Retinal pigment epithelial cell (primary cell): ENCODE measurements at regions not wholly inside any gene's neighbourhood (a gene's known extent, or its start where the extent isn't known, plus 50 kb on each side); places are given as distances from the start of the nearest gene placed in this dataset.

Experiments used
- DNase-seq: peaks from one replicate; pipeline ENCODE4 v3.0.0-alpha.2; 2010; ENCODE audit warnings: low read depth
- H3K4me3 ChIP-seq: 2 replicates; pipeline ENCODE4 v1.5.1; 2011; ENCODE audit warnings: mild to moderate bottlenecking, low read length, control low read depth, moderate library complexity
- CTCF ChIP-seq: conservative IDR thresholded peaks from 2 replicates; pipeline ENCODE4 v1.5.1; 2011; ENCODE audit warnings: low read depth, low read length, control low read depth, inconsistent platforms

GRCh38 chr9:107587191-107587963 is 97.8 kb upstream of the KLF4 start:
- DNase-seq, result no peak
- no peak overlapping the region for H3K4me3 ChIP-seq
- no peak for TF ChIP-seq CTCF

- no peak for TF ChIP-seq CTCF
- no peak overlapping the region for H3K4me3 ChIP-seq
- DNase-seq, result no peak
Measured at GRCh38 chr9:107586493-107586892, 96.9 kb upstream of the KLF4 start.

DNA sequence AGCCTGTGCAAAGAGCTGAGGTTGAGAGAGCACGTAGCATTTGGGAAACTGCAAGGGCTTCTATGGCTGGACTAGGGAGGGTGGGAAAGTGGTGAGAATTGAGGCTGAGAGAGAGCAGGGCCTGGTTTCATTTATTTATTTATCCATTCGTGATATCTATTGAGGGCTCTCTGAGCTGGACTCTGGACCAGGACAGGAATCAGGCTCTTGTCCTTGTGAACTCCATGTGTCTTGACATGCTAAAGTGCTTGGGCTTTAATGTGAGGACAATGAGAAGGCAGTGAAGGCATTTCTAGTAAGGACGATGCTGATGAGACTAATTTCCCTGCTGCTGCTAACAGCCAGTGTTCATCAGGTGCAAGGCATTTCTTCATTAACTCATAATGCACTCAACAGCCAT is 95.9 kb upstream of the KLF4 start:
- TF ChIP-seq CTCF, result no peak
- DNase-seq, result no peak
- no peak overlapping the region for H3K4me3 ChIP-seq

GRCh38 chr9:107584944-107585343 is 95.4 kb upstream of the KLF4 start:
- no peak for DNase-seq
- TF ChIP-seq CTCF, result no peak
- no peak overlapping the region for H3K4me3 ChIP-seq

GRCh38 chr9:107584186-107584585 is 94.6 kb upstream of the KLF4 start:
- no peak for TF ChIP-seq CTCF
- no peak for DNase-seq
- no peak overlapping the region for H3K4me3 ChIP-seq

DNA sequence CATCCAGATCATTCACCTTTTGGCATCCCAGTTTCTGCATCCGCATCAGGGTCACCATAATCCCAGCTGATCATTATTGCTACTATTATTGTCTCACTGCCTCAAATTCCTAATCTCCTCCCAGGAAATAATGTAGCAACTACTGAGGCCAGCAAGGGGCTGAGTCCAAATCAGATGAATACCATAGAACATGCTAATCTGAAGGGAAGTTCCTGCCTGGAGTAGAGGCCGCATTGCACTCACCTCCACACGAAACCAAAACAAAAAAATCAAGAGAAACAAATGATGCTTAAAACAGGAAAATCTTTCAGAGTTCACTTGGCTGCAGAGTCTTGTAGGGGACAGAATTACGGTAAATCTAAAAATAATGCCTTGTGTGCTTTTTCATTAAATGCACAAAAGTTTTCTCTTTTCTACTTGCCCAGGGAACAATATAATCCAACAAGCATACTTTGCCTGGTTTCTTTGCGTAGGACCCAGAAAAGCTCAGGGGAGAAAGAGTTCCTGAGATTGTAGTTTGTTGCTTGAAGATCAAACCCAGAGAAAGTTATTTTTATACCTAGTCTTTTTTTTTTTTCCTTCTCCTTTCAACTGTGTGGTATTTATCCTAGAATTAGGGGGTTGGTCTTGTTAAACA is 87.7 kb upstream of the KLF4 start:
- H3K4me3 ChIP-seq, result no peak overlapping the region
- DNase-seq, result no peak
- no peak for TF ChIP-seq CTCF

DNA sequence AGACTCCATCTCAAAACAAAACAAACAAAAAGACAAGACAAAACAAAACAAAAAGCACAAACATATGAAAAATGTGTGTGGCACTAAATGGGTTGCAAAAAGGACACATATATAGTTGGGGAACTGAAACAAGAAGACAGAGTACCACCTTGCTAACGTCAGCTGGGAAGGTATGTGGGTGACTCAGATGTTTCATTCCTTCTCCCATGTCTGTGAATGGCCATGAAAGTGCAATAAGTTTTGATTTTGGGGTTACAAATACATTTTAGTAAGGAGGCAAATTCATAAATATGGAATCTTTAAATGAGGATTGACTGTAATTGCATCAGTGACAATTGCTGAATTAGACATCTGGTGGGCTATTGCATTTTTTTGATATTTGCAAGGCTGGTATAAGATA is 81.6 kb upstream of the KLF4 start:
- no peak for DNase-seq
- H3K4me3 ChIP-seq, result no peak overlapping the region
- TF ChIP-seq CTCF, result no peak
